ENCODE measurements at regions not wholly inside any gene's neighbourhood (a gene's known extent, or its start where the extent isn't known, plus 50 kb on each side); places are given as distances from the start of the nearest gene placed in this dataset.
"Not testable (repeated sequence)": the region's sequence is repeated elsewhere in the genome, so short reads cannot be mapped to it uniquely, and the experiment has no call there.

DNA sequence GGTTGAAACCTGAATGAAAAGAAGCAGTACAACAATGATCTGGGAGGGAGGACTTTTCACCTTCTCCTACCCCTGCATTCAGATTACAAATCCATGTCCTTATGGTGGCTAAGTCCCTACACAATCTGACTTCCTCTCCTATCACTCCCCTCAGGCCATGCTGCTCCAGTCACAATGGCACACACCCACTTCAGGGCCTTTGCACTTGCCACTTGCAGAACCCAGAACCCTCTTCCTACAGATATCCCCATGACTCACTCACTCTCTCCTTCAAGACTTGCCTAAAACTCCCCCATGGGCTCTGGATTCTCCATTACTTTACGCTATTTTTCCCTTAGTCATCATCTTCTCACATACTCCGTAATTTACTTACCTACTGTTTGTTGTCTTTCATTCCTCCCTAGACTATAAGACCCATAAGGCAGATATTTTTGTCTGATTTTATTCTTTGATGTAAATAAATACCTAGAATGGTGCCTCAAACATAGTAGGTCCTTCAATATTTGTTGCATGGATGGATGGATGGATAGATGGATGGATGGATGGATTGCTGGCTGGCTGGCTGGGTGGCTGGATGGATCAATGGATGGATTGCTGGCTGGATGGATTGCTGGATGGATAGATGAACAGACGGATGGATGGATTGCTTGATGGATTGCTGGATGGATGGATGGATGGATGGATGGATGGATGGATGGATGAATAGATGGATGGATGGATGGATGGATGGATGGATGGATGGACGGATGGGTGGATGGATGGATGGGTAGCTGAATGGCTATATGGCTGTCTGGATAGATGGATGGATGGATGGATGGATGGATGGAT lies 94.7 kb upstream of the NAV2 start:
- POLR2A ChIA-PET (ENCODE audit: low non-redundant PET): no interaction called here
- intact Hi-C loops (cut with micrococcal nuclease; ENCODE audit: unreplicated experiment): no loop called here

DNA sequence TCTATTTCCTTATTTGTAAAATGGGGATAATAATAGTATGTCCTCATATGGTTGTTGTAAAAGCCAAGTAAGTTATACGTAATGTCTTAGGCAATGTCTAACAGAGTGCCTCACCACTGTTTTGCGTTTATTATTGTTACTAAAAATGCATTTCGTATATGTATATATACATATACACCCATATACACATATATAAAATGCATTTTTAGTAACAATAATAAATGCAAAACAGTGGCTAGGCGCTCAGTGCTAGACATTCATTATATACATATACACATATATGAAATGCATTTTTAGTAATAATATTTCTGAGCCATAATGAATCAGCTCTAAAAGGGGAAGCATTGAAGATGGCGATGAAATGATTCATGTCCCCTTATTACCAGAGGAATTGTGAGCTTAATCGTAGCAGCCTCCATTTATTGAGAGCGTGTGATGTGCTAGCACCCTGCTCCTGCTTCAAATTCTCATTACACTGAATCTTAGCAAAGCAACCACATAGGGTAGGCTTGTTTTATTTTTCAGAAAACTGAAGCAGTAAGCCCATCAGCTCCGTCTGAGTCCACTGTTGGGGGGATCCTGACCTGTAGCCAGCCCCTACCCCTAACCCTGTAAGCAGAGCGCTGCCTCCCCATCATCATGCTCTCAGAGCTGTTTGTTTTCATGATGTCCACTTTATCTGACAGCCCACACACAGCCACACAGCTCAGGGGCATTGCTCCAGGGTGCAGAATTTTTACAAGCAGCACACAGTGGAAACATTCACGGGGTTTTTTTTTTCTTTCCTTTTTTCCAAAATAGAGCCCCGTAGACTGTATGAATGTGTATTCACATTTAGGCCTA lies 97.1 kb upstream of the NAV2 start:
- no peak for DNase-seq (ENCODE audit: low spot score)
- no peaks in the 10 kb centered on the region for H3K4me1 ChIP-seq (ENCODE audit: insufficient read depth, low read length, poor library complexity, severe bottlenecking)
- no peak overlapping the region for H3K27ac ChIP-seq (ENCODE audit: low read depth, low read length, poor library complexity, severe bottlenecking)
- no peaks in the 10 kb centered on the region for H3K9me3 ChIP-seq (ENCODE audit: low read depth, low read length, poor library complexity, severe bottlenecking)
- ChIA-PET CTCF (no interaction called here), POLR2A (ENCODE audit: low non-redundant PET) (no interaction called here)
- H3K27me3 ChIP-seq (replicated peaks; ENCODE audit: insufficient read depth, low read depth, low read length, poor library complexity): no peaks in the 10 kb centered on the region
- intact Hi-C loops (cut with micrococcal nuclease; ENCODE audit: unreplicated experiment): no loop called here
- no peak overlapping the region for H3K4me3 ChIP-seq (ENCODE audit: low read depth, low read length, poor library complexity, severe bottlenecking)
- TF ChIP-seq, protein P1, sequence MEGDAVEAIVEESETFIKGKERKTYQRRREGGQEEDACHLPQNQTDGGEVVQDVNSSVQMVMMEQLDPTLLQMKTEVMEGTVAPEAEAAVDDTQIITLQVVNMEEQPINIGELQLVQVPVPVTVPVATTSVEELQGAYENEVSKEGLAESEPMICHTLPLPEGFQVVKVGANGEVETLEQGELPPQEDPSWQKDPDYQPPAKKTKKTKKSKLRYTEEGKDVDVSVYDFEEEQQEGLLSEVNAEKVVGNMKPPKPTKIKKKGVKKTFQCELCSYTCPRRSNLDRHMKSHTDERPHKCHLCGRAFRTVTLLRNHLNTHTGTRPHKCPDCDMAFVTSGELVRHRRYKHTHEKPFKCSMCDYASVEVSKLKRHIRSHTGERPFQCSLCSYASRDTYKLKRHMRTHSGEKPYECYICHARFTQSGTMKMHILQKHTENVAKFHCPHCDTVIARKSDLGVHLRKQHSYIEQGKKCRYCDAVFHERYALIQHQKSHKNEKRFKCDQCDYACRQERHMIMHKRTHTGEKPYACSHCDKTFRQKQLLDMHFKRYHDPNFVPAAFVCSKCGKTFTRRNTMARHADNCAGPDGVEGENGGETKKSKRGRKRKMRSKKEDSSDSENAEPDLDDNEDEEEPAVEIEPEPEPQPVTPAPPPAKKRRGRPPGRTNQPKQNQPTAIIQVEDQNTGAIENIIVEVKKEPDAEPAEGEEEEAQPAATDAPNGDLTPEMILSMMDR (conservative IDR thresholded peaks at IDR 0.05; ENCODE audit: low read depth, low read length): no peak
- no peak for TF ChIP-seq EZH2 (IDR thresholded peaks at IDR 0.05; ENCODE audit: borderline replicate concordance, low read depth, low read length, poor library complexity, severe bottlenecking)
- BruUV-seq (replicated peaks): no TSS peak
- no peaks in the 10 kb centered on the region for H3K36me3 ChIP-seq (ENCODE audit: insufficient read depth, low read length, poor library complexity, severe bottlenecking)

More for the DNA sequence above, 94.7 kb upstream of the NAV2 start:
- no TSS peak for BruUV-seq (replicated peaks)
- Histone ChIP-seq H3K9me3 (ENCODE audit: low read depth, low read length, poor library complexity, severe bottlenecking) (no peaks in the 10 kb centered on the region), H3K27me3 (replicated peaks; ENCODE audit: insufficient read depth, low read depth, low read length, poor library complexity) (no peaks in the 10 kb centered on the region), H3K4me1 (ENCODE audit: insufficient read depth, low read length, poor library complexity, severe bottlenecking) (no peaks in the 10 kb centered on the region), H3K4me3 (ENCODE audit: low read depth, low read length, poor library complexity, severe bottlenecking) (no peak overlapping the region), H3K36me3 (ENCODE audit: insufficient read depth, low read length, poor library complexity, severe bottlenecking) (no peaks in the 10 kb centered on the region), H3K27ac (ENCODE audit: low read depth, low read length, poor library complexity, severe bottlenecking) (no peak overlapping the region)
- no peak for TF ChIP-seq EZH2 (IDR thresholded peaks at IDR 0.05; ENCODE audit: borderline replicate concordance, low read depth, low read length, poor library complexity, severe bottlenecking)
- TF ChIP-seq, protein P1 (conservative IDR thresholded peaks at IDR 0.05; ENCODE audit: low read depth, low read length): no peak
- DNase-seq (ENCODE audit: low spot score): no peak
- CTCF ChIA-PET: no interaction called here

DNA sequence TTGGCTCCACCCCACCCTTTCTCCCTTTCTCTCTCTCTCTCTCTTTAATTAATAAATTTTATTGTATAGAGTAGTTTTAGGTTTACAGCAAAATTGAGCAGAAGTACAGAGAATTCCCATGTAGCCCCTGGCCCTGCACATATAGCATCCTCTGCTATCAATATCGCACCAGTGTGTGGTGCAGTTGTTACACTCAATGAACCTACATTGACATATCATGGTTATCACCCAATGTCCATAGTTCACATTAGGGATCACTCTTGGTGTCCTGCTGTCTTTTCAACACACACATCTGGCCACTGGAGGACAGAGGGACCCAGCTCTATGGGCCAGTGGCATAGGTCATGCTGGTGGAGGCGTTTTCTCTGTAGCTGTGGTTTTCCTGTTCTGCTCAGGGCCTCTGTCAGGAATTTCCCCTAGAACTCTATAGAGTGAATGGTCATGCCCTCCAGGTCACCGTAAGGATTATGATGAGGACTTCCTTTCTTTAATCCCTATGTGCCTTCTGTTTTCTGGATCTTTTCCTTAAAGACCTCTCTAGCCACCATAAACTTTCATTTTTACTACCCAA lies 98.2 kb upstream of the NAV2 start:
- no peak overlapping the region for H3K27ac ChIP-seq (ENCODE audit: low read depth, low read length, poor library complexity, severe bottlenecking)
- H3K36me3 ChIP-seq (ENCODE audit: insufficient read depth, low read length, poor library complexity, severe bottlenecking): no peaks in the 10 kb centered on the region
- no peaks in the 10 kb centered on the region for H3K9me3 ChIP-seq (ENCODE audit: low read depth, low read length, poor library complexity, severe bottlenecking)
- TF ChIP-seq, protein P1 (conservative IDR thresholded peaks at IDR 0.05; ENCODE audit: low read depth, low read length): no peak
- no peak for TF ChIP-seq EZH2 (IDR thresholded peaks at IDR 0.05; ENCODE audit: borderline replicate concordance, low read depth, low read length, poor library complexity, severe bottlenecking)
- no peaks in the 10 kb centered on the region for H3K4me1 ChIP-seq (ENCODE audit: insufficient read depth, low read length, poor library complexity, severe bottlenecking)
- ChIA-PET CTCF (no interaction called here), POLR2A (ENCODE audit: low non-redundant PET) (no interaction called here)
- no peaks in the 10 kb centered on the region for H3K27me3 ChIP-seq (replicated peaks; ENCODE audit: insufficient read depth, low read depth, low read length, poor library complexity)
- DNase-seq (ENCODE audit: low spot score): no peak
- BruUV-seq (replicated peaks): no TSS peak
- H3K4me3 ChIP-seq (ENCODE audit: low read depth, low read length, poor library complexity, severe bottlenecking): no peak overlapping the region
- intact Hi-C loops (cut with micrococcal nuclease; ENCODE audit: unreplicated experiment): no loop called here

DNA sequence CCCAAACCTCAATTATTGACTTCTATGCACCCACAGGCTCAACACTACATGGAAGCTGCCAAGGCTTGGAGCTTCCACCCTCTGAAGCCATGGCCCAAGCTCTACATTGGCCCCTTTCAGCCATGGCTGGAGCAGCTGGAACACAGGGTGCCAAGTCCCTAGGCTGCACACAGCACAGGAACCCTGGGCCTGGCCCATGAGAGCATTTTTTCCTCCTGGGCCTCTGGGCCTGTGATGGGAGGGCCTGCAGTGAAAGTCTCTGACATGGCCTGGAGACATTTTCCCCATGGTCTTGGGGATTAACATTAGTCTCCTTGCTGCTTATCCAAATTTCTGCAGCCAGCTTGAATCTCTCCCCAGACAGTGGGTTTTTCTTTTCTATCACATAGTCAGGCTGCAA lies 100.6 kb upstream of the NAV2 start:
- POLR2A ChIA-PET (ENCODE audit: low non-redundant PET); DNase-seq (ENCODE audit: low spot score); H3K27ac ChIP-seq (ENCODE audit: low read depth, low read length, poor library complexity, severe bottlenecking); intact Hi-C loops (cut with micrococcal nuclease; ENCODE audit: unreplicated experiment); H3K4me1 ChIP-seq (ENCODE audit: insufficient read depth, low read length, poor library complexity, severe bottlenecking); CTCF ChIA-PET; H3K9me3 ChIP-seq (ENCODE audit: low read depth, low read length, poor library complexity, severe bottlenecking); H3K27me3 ChIP-seq (replicated peaks; ENCODE audit: insufficient read depth, low read depth, low read length, poor library complexity); H3K36me3 ChIP-seq (ENCODE audit: insufficient read depth, low read length, poor library complexity, severe bottlenecking); H3K4me3 ChIP-seq (ENCODE audit: low read depth, low read length, poor library complexity, severe bottlenecking); BruUV-seq (replicated peaks): not testable (repeated sequence)

Data from A673 (cell line).